ENCODE measurements at regions not wholly inside any gene's neighbourhood (a gene's known extent, or its start where the extent isn't known, plus 50 kb on each side); places are given as distances from the start of the nearest gene placed in this dataset.

DNA sequence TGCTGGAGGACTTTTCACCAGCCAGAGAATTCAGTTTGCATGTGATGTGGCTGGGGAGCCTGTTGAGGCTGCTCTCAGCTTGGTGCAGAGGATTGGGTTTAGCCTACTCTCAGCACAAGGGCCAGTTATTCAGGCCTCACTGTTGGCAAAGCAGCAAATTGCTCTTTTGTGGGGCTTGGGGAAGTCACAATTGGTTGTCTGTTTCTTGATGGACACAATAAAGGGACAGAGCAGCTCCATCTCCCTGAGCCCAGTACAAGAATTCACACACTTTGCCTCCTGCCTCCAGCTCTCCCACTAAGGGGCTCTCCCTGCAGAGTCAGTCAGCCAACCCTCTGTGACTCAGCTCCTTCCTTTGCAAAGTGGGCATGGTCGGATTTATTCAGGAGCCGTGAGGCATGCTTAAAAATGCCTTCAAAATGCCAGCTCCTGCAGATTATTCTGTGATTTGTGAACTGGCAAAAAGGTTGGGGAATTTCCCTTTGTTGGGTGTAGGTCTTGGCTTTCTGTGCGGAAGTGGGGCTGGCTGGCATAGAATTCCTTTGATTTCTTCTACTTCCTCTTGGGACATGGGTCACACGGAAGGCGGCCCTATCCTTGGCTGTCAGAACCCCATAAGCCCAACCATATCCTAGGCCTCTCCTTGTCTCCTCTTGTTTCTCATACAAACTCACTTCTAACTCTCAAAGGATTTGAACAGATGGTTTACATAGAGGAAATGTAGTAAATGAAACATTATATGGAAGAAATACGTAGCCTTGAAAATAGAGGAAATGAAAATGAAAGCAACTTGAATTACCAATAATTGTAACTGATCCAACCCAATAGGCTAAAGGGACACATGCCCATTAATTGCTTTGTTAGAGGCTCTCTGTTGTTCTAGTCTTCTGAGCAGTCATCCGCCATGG is 118.7 kb upstream of the CD180 start:
- Histone ChIP-seq H3K36me3 (ENCODE audit: low read depth) (no peaks in the 10 kb centered on the region), H3K4me1 (ENCODE audit: insufficient read depth, poor library complexity, severe bottlenecking) (peaks cover 19% of the 10 kb centered on the region), H3K27ac (ENCODE audit: poor library complexity, severe bottlenecking) (peak overlapping the region; percentile 70), H3K4me3 (ENCODE audit: severe bottlenecking) (no peak overlapping the region), H3K27me3 (ENCODE audit: insufficient read depth, poor library complexity, severe bottlenecking) (no peaks in the 10 kb centered on the region), H3K9me3 (ENCODE audit: severe bottlenecking) (no peaks in the 10 kb centered on the region)
- peak; percentile 96 for ATAC-seq (ENCODE audit: low read depth)
- no peak for DNase-seq (ENCODE audit: low spot score)
- TF ChIP-seq CTCF (IDR thresholded peaks at IDR 0.05; ENCODE audit: poor library complexity, severe bottlenecking): no peak

- Histone ChIP-seq H3K27ac (ENCODE audit: poor library complexity, severe bottlenecking) (no peak overlapping the region), H3K36me3 (ENCODE audit: low read depth) (no peaks in the 10 kb centered on the region), H3K4me1 (ENCODE audit: insufficient read depth, poor library complexity, severe bottlenecking) (peaks cover 12% of the 10 kb centered on the region), H3K4me3 (ENCODE audit: severe bottlenecking) (no peak overlapping the region), H3K9me3 (ENCODE audit: severe bottlenecking) (no peaks in the 10 kb centered on the region), H3K27me3 (ENCODE audit: insufficient read depth, poor library complexity, severe bottlenecking) (no peaks in the 10 kb centered on the region)
- no peak for ATAC-seq (ENCODE audit: low read depth)
- no peak for DNase-seq (ENCODE audit: low spot score)
- no peak for TF ChIP-seq CTCF (IDR thresholded peaks at IDR 0.05; ENCODE audit: poor library complexity, severe bottlenecking)
These were observed 115.1 kb upstream of the CD180 start for GRCh38 chr5:67311701-67312100.

DNA sequence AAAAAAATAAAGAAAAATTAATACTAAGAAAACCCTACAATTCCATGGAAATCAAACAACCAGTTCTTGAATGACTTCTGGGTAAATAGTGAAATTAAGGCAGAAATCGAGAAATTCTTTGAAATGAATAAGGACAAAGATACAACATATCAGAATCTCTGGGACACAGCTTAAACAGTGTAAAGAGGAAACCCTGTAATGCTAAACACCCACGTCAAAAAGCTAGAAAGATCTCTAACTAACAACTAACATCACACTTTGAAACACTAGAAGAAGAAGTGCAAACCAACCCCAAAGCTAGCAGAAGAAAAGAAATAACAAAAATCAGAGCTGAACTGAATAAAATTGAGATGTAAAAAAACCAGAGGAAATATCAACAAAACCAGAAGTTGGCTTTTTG is 114.6 kb upstream of the CD180 start:
- no peaks in the 10 kb centered on the region for H3K27me3 ChIP-seq (ENCODE audit: insufficient read depth, poor library complexity, severe bottlenecking)
- H3K4me3 ChIP-seq (ENCODE audit: severe bottlenecking): no peak overlapping the region
- H3K9me3 ChIP-seq (ENCODE audit: severe bottlenecking): no peaks in the 10 kb centered on the region
- no peaks in the 10 kb centered on the region for H3K36me3 ChIP-seq (ENCODE audit: low read depth)
- no peak for TF ChIP-seq CTCF (IDR thresholded peaks at IDR 0.05; ENCODE audit: poor library complexity, severe bottlenecking)
- ATAC-seq (ENCODE audit: low read depth) (no peak), DNase-seq (ENCODE audit: low spot score) (no peak)
- H3K4me1 ChIP-seq (ENCODE audit: insufficient read depth, poor library complexity, severe bottlenecking): peaks cover 16% of the 10 kb centered on the region
- no peak overlapping the region for H3K27ac ChIP-seq (ENCODE audit: poor library complexity, severe bottlenecking)

DNA sequence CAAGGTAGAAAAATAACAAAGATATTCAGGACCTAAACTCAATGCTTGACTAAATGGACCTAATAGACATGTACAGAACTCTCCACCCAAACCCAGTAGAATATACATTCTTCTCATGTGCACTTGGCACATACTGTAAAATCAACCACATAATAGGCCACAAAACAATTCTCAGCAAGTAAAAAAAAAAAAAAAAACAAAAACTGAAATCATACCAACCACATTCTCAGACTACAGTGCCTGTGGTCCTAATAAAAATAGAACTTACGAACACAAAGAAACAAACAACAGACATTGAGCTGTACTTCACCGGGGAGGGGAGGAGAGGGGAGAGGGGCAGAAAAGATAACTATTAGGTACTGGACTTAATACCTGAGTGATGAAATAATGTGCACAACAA is 114.1 kb upstream of the CD180 start:
- Histone ChIP-seq H3K36me3 (ENCODE audit: low read depth) (no peaks in the 10 kb centered on the region), H3K27me3 (ENCODE audit: insufficient read depth, poor library complexity, severe bottlenecking) (no peaks in the 10 kb centered on the region), H3K4me3 (ENCODE audit: severe bottlenecking) (no peak overlapping the region), H3K9me3 (ENCODE audit: severe bottlenecking) (no peaks in the 10 kb centered on the region), H3K27ac (ENCODE audit: poor library complexity, severe bottlenecking) (no peak overlapping the region), H3K4me1 (ENCODE audit: insufficient read depth, poor library complexity, severe bottlenecking) (peaks cover 20% of the 10 kb centered on the region)
- TF ChIP-seq CTCF (IDR thresholded peaks at IDR 0.05; ENCODE audit: poor library complexity, severe bottlenecking): no peak
- no peak for ATAC-seq (ENCODE audit: low read depth)
- no peak for DNase-seq (ENCODE audit: low spot score)

GRCh38 chr5:67310169-67310568 is 113.6 kb upstream of the CD180 start:
- H3K36me3 ChIP-seq (ENCODE audit: low read depth): no peaks in the 10 kb centered on the region
- H3K27ac ChIP-seq (ENCODE audit: poor library complexity, severe bottlenecking): no peak overlapping the region
- ATAC-seq (ENCODE audit: low read depth) (no peak), DNase-seq (ENCODE audit: low spot score) (no peak)
- H3K27me3 ChIP-seq (ENCODE audit: insufficient read depth, poor library complexity, severe bottlenecking): no peaks in the 10 kb centered on the region
- no peaks in the 10 kb centered on the region for H3K9me3 ChIP-seq (ENCODE audit: severe bottlenecking)
- peaks cover 16% of the 10 kb centered on the region for H3K4me1 ChIP-seq (ENCODE audit: insufficient read depth, poor library complexity, severe bottlenecking)
- no peak for TF ChIP-seq CTCF (IDR thresholded peaks at IDR 0.05; ENCODE audit: poor library complexity, severe bottlenecking)
- H3K4me3 ChIP-seq (ENCODE audit: severe bottlenecking): no peak overlapping the region

Measured in RWPE2 (cell line).